ENCODE measurements at regions not wholly inside any gene's neighbourhood (a gene's known extent, or its start where the extent isn't known, plus 50 kb on each side); places are given as distances from the start of the nearest gene placed in this dataset.

GRCh38 chr3:101099791-101100190, 106.6 kb upstream of the ABI3BP start:
- TF ChIP-seq CTCF (IDR thresholded peaks at IDR 0.05), result no peak
- no peak overlapping the region for H3K27ac ChIP-seq
- H3K9me3 ChIP-seq, result no peaks in the 10 kb centered on the region
- no peak for DNase-seq (ENCODE audit: low spot score)
- H3K4me1 ChIP-seq, result no peaks in the 10 kb centered on the region
- H3K36me3 ChIP-seq, result no peaks in the 10 kb centered on the region
- H3K4me3 ChIP-seq, result no peak overlapping the region
- H3K27me3 ChIP-seq, result no peaks in the 10 kb centered on the region

GRCh38 chr3:101096444-101096843, 103.2 kb upstream of the ABI3BP start:
- no peak overlapping the region for H3K27ac ChIP-seq
- H3K36me3 ChIP-seq, result no peaks in the 10 kb centered on the region
- H3K9me3 ChIP-seq, result no peaks in the 10 kb centered on the region
- no peaks in the 10 kb centered on the region for H3K4me1 ChIP-seq
- no peak overlapping the region for H3K4me3 ChIP-seq
- H3K27me3 ChIP-seq, result no peaks in the 10 kb centered on the region
- DNase-seq (ENCODE audit: low spot score), result no peak
- no peak for TF ChIP-seq CTCF (IDR thresholded peaks at IDR 0.05)

- H3K4me1 ChIP-seq, result no peaks in the 10 kb centered on the region
- DNase-seq (ENCODE audit: low spot score), result no peak
- H3K9me3 ChIP-seq, result no peaks in the 10 kb centered on the region
- H3K36me3 ChIP-seq, result no peaks in the 10 kb centered on the region
- no peak overlapping the region for H3K27ac ChIP-seq
- H3K27me3 ChIP-seq, result no peaks in the 10 kb centered on the region
- H3K4me3 ChIP-seq, result no peak overlapping the region
- no peak for TF ChIP-seq CTCF (IDR thresholded peaks at IDR 0.05)
Observed at GRCh38 chr3:101095693-101096430, 102.6 kb upstream of the ABI3BP start.

GRCh38 chr3:101091489-101091888, 98.3 kb upstream of the ABI3BP start:
- no peak overlapping the region for H3K27ac ChIP-seq
- TF ChIP-seq CTCF (IDR thresholded peaks at IDR 0.05), result no peak
- DNase-seq (ENCODE audit: low spot score), result no peak

GRCh38 chr3:101085752-101086151, 92.5 kb upstream of the ABI3BP start:
- no peak for DNase-seq (ENCODE audit: low spot score)
- H3K27ac ChIP-seq, result no peak overlapping the region

More at GRCh38 chr3:101091489-101091888, 98.3 kb upstream of the ABI3BP start:
- H3K4me3 ChIP-seq, result no peak overlapping the region
- no peaks in the 10 kb centered on the region for H3K36me3 ChIP-seq
- H3K4me1 ChIP-seq, result no peaks in the 10 kb centered on the region
- no peaks in the 10 kb centered on the region for H3K9me3 ChIP-seq
- H3K27me3 ChIP-seq, result no peaks in the 10 kb centered on the region

More at GRCh38 chr3:101085752-101086151, 92.5 kb upstream of the ABI3BP start:
- Histone ChIP-seq H3K27me3 (no peaks in the 10 kb centered on the region), H3K36me3 (no peaks in the 10 kb centered on the region), H3K4me1 (no peaks in the 10 kb centered on the region), H3K4me3 (no peak overlapping the region), H3K9me3 (no peaks in the 10 kb centered on the region)
- no peak for TF ChIP-seq CTCF (IDR thresholded peaks at IDR 0.05)

Data from right atrium auricular region (tissue), 2 donors.